Activated T-cell treated with anti-CD3 and anti-CD28 coated beads for 1 hour (primary cell): ENCODE measurements at regions not wholly inside any gene's neighbourhood (a gene's known extent, or its start where the extent isn't known, plus 50 kb on each side); places are given as distances from the start of the nearest gene placed in this dataset.
"Not testable (repeated sequence)": the region's sequence is repeated elsewhere in the genome, so short reads cannot be mapped to it uniquely, and the experiment has no call there.

Source experiments
- DNase-seq: peaks from one replicate; pipeline ENCODE4 v3.0.0-alpha.2; 2020; ENCODE audit warnings: low read depth

- DNase-seq: no peak
Measured at GRCh38 chr3:24545887-24546286, 51.2 kb upstream of the THRB start.

GRCh38 chr3:24548278-24548677 is 53.6 kb upstream of the THRB start:
- no peak for DNase-seq

GRCh38 chr3:24550588-24550987 is 55.9 kb upstream of the THRB start:
- DNase-seq: no peak

GRCh38 chr3:24551626-24552025 is 57.0 kb upstream of the THRB start:
- DNase-seq: no peak

GRCh38 chr3:24562895-24563294 is 68.2 kb upstream of the THRB start:
- no peak for DNase-seq

GRCh38 chr3:24565053-24565452 is 70.4 kb upstream of the THRB start:
- DNase-seq: no peak

GRCh38 chr3:24565656-24566055 is 71.0 kb upstream of the THRB start:
- DNase-seq: no peak

GRCh38 chr3:24566927-24567326 is 72.3 kb upstream of the THRB start:
- no peak for DNase-seq

GRCh38 chr3:24572409-24572808 is 77.8 kb upstream of the THRB start:
- not testable (repeated sequence) for DNase-seq

GRCh38 chr3:24573576-24573975 is 78.9 kb upstream of the THRB start:
- no peak for DNase-seq

GRCh38 chr3:24578324-24578723 is 83.7 kb upstream of the THRB start:
- no peak for DNase-seq

- no peak for DNase-seq
Measured at GRCh38 chr3:24578951-24579421, 84.3 kb upstream of the THRB start.

- DNase-seq: no peak
Measured at GRCh38 chr3:24582431-24583403, 88.1 kb upstream of the THRB start.

GRCh38 chr3:24586920-24587319 is 92.3 kb upstream of the THRB start:
- DNase-seq: no peak

- DNase-seq: no peak
Measured at GRCh38 chr3:24588629-24589512, 94.2 kb upstream of the THRB start.

- DNase-seq: no peak
Measured at GRCh38 chr3:24589513-24589851, 94.8 kb upstream of the THRB start.

GRCh38 chr3:24589931-24590880 is 95.6 kb upstream of the THRB start:
- DNase-seq: no peak

GRCh38 chr3:24591191-24591590 is 96.5 kb upstream of the THRB start:
- DNase-seq: no peak

GRCh38 chr3:24591661-24592555 is 97.3 kb upstream of the THRB start:
- no peak for DNase-seq

- no peak for DNase-seq
Measured at GRCh38 chr3:24594161-24594560, 99.5 kb upstream of the THRB start.

GRCh38 chr3:24595796-24596195 is 101.1 kb upstream of the THRB start:
- DNase-seq: no peak
